Ovary (tissue), 3 donors: ENCODE measurements at regions not wholly inside any gene's neighbourhood (a gene's known extent, or its start where the extent isn't known, plus 50 kb on each side); places are given as distances from the start of the nearest gene placed in this dataset.

ENCODE experiments used
- CTCF ChIP-seq, 3 donors: fragments of 450-650 bp in 2 of 3; fragments of 200-600 bp in 1 of 3; IDR thresholded peaks; one replicate each; pipeline versions ENCODE4 v1.5.1 to v1.8.0; 2016 to 2022; ENCODE audit warnings: antibody characterized with exemption in 3 of 3, mild to moderate bottlenecking in 1 of 3
- POLR2A ChIP-seq: fragments of 450-650 bp; IDR thresholded peaks from one replicate; pipeline ENCODE4 v1.6.1; 2017; ENCODE audit warnings: antibody characterized with exemption, mild to moderate bottlenecking, moderate library complexity
- donor health status: DM: no; HTN: no; CAD: no.

GRCh38 chr9:96141128-96141474 lies 160.9 kb downstream of the HSD17B3 start:
- TF ChIP-seq CTCF (IDR thresholded peaks at IDR 0.05) (no peak), POLR2A (no peak)
